ENCODE measurements at regions not wholly inside any gene's neighbourhood (a gene's known extent, or its start where the extent isn't known, plus 50 kb on each side); places are given as distances from the start of the nearest gene placed in this dataset.

DNA sequence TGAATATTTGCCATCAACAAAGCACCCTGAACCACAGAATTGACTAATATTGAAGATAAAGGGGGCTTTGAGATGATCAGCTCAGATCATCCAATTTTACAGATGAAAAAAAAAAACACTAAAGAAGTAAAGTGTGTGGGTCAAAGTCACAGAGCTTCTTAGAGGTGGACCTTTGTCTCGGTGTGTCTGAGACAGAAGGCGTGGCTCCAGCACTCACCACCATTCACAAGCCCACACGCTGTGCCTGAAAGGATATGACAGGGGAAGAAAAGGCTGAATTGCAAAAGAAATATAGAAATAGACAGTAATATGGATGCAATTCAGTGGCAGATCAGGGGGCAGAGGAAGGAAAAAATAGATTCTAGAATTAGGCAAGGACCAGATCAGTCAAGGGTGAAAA, 114.9 kb upstream of the PLXNA4 start:
- peaks cover 17% of the 10 kb centered on the region for H3K9me3 Mint-ChIP-seq
- no peak overlapping the region for H3K4me3 Mint-ChIP-seq
- ATAC-seq (no peak), DNase-seq (ENCODE audit: low spot score) (no peak)
- Histone ChIP-seq H2AFZ (no peak overlapping the region), H3K4me1 (ENCODE audit: insufficient read depth) (no peaks in the 10 kb centered on the region), H3K79me2 (replicated peaks; ENCODE audit: insufficient read depth) (no peaks in the 10 kb centered on the region), H3F3A (replicated peaks; ENCODE audit: low read depth) (no peaks in the 10 kb centered on the region), H3K4me3 (no peak overlapping the region), H3K9me2 (ENCODE audit: insufficient read depth) (peaks cover 19% of the 10 kb centered on the region; the same call in 1 of the 2 replicates), H3K27me3 (ENCODE audit: insufficient read depth) (no peaks in the 10 kb centered on the region), H3K27ac (ENCODE audit: low read depth) (no peak overlapping the region), H3K36me3 (ENCODE audit: insufficient read depth) (no peaks in the 10 kb centered on the region), H3K4me2 (no peak overlapping the region), H4K20me1 (replicated peaks; ENCODE audit: insufficient read depth) (no peaks in the 10 kb centered on the region)
- no peaks in the 10 kb centered on the region for H3K27me3 Mint-ChIP-seq (ENCODE audit: insufficient read depth, low read depth, poor library complexity)
- peaks cover 18% of the 10 kb centered on the region for H3K4me1 Mint-ChIP-seq
- no peak for TF ChIP-seq EZH2phosphoT487 (IDR thresholded peaks at IDR 0.05; ENCODE audit: unreplicated experiment)
- TF ChIP-seq ZNF331 (CRISPR knock-in tag; IDR thresholded peaks at IDR 0.05; ENCODE audit: low read depth) = no peak
- no peak for TF ChIP-seq POLR2AphosphoS5 (IDR thresholded peaks at IDR 0.05; ENCODE audit: low read depth)
- TF ChIP-seq JUNB (IDR thresholded peaks at IDR 0.05; ENCODE audit: unreplicated experiment) = no peak
- TF ChIP-seq, protein P1, sequence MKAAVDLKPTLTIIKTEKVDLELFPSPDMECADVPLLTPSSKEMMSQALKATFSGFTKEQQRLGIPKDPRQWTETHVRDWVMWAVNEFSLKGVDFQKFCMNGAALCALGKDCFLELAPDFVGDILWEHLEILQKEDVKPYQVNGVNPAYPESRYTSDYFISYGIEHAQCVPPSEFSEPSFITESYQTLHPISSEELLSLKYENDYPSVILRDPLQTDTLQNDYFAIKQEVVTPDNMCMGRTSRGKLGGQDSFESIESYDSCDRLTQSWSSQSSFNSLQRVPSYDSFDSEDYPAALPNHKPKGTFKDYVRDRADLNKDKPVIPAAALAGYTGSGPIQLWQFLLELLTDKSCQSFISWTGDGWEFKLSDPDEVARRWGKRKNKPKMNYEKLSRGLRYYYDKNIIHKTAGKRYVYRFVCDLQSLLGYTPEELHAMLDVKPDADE (IDR thresholded peaks at IDR 0.05) = no peak
- TF ChIP-seq, protein P2, sequence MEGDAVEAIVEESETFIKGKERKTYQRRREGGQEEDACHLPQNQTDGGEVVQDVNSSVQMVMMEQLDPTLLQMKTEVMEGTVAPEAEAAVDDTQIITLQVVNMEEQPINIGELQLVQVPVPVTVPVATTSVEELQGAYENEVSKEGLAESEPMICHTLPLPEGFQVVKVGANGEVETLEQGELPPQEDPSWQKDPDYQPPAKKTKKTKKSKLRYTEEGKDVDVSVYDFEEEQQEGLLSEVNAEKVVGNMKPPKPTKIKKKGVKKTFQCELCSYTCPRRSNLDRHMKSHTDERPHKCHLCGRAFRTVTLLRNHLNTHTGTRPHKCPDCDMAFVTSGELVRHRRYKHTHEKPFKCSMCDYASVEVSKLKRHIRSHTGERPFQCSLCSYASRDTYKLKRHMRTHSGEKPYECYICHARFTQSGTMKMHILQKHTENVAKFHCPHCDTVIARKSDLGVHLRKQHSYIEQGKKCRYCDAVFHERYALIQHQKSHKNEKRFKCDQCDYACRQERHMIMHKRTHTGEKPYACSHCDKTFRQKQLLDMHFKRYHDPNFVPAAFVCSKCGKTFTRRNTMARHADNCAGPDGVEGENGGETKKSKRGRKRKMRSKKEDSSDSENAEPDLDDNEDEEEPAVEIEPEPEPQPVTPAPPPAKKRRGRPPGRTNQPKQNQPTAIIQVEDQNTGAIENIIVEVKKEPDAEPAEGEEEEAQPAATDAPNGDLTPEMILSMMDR (conservative IDR thresholded peaks at IDR 0.05; ENCODE audit: low read depth in 2 of 2) = no peak
- TF ChIP-seq EZH2 (IDR thresholded peaks at IDR 0.05; ENCODE audit: low read depth, unreplicated experiment) = no peak
- TF ChIP-seq, protein P3, sequence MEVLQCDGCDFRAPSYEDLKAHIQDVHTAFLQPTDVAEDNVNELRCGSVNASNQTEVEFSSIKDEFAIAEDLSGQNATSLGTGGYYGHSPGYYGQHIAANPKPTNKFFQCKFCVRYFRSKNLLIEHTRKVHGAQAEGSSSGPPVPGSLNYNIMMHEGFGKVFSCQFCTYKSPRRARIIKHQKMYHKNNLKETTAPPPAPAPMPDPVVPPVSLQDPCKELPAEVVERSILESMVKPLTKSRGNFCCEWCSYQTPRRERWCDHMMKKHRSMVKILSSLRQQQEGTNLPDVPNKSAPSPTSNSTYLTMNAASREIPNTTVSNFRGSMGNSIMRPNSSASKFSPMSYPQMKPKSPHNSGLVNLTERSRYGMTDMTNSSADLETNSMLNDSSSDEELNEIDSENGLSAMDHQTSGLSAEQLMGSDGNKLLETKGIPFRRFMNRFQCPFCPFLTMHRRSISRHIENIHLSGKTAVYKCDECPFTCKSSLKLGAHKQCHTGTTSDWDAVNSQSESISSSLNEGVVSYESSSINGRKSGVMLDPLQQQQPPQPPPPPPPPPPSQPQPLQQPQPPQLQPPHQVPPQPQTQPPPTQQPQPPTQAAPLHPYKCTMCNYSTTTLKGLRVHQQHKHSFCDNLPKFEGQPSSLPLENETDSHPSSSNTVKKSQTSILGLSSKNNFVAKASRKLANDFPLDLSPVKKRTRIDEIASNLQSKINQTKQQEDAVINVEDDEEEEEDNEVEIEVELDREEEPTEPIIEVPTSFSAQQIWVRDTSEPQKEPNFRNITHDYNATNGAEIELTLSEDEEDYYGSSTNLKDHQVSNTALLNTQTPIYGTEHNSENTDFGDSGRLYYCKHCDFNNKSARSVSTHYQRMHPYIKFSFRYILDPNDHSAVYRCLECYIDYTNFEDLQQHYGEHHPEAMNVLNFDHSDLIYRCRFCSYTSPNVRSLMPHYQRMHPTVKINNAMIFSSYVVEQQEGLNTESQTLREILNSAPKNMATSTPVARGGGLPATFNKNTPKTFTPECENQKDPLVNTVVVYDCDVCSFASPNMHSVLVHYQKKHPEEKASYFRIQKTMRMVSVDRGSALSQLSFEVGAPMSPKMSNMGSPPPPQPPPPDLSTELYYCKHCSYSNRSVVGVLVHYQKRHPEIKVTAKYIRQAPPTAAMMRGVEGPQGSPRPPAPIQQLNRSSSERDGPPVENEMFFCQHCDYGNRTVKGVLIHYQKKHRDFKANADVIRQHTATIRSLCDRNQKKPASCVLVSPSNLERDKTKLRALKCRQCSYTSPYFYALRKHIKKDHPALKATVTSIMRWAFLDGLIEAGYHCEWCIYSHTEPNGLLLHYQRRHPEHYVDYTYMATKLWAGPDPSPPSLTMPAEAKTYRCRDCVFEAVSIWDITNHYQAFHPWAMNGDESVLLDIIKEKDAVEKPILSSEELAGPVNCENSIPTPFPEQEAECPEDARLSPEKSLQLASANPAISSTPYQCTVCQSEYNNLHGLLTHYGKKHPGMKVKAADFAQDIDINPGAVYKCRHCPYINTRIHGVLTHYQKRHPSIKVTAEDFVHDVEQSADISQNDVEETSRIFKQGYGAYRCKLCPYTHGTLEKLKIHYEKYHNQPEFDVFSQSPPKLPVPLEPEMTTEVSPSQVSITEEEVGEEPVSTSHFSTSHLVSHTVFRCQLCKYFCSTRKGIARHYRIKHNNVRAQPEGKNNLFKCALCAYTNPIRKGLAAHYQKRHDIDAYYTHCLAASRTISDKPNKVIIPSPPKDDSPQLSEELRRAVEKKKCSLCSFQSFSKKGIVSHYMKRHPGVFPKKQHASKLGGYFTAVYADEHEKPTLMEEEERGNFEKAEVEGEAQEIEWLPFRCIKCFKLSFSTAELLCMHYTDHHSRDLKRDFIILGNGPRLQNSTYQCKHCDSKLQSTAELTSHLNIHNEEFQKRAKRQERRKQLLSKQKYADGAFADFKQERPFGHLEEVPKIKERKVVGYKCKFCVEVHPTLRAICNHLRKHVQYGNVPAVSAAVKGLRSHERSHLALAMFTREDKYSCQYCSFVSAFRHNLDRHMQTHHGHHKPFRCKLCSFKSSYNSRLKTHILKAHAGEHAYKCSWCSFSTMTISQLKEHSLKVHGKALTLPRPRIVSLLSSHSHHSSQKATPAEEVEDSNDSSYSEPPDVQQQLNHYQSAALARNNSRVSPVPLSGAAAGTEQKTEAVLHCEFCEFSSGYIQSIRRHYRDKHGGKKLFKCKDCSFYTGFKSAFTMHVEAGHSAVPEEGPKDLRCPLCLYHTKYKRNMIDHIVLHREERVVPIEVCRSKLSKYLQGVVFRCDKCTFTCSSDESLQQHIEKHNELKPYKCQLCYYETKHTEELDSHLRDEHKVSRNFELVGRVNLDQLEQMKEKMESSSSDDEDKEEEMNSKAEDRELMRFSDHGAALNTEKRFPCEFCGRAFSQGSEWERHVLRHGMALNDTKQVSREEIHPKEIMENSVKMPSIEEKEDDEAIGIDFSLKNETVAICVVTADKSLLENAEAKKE (CRISPR knock-in tag; IDR thresholded peaks at IDR 0.05) = no peak
- TF ChIP-seq, protein P4, sequence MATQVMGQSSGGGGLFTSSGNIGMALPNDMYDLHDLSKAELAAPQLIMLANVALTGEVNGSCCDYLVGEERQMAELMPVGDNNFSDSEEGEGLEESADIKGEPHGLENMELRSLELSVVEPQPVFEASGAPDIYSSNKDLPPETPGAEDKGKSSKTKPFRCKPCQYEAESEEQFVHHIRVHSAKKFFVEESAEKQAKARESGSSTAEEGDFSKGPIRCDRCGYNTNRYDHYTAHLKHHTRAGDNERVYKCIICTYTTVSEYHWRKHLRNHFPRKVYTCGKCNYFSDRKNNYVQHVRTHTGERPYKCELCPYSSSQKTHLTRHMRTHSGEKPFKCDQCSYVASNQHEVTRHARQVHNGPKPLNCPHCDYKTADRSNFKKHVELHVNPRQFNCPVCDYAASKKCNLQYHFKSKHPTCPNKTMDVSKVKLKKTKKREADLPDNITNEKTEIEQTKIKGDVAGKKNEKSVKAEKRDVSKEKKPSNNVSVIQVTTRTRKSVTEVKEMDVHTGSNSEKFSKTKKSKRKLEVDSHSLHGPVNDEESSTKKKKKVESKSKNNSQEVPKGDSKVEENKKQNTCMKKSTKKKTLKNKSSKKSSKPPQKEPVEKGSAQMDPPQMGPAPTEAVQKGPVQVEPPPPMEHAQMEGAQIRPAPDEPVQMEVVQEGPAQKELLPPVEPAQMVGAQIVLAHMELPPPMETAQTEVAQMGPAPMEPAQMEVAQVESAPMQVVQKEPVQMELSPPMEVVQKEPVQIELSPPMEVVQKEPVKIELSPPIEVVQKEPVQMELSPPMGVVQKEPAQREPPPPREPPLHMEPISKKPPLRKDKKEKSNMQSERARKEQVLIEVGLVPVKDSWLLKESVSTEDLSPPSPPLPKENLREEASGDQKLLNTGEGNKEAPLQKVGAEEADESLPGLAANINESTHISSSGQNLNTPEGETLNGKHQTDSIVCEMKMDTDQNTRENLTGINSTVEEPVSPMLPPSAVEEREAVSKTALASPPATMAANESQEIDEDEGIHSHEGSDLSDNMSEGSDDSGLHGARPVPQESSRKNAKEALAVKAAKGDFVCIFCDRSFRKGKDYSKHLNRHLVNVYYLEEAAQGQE (IDR thresholded peaks at IDR 0.05; ENCODE audit: unreplicated experiment) = no peak
- TF ChIP-seq CREB1 (CRISPR knock-in tag; IDR thresholded peaks at IDR 0.05; ENCODE audit: low read depth) = no peak
- no peak for TF ChIP-seq NANOG (IDR thresholded peaks at IDR 0.05; ENCODE audit: borderline replicate concordance)
- no peak for TF ChIP-seq STAT1 (IDR thresholded peaks at IDR 0.05; ENCODE audit: unreplicated experiment)
- no peak for TF ChIP-seq ZNF114 (CRISPR knock-in tag; IDR thresholded peaks at IDR 0.05)
- peaks cover 15% of the 10 kb centered on the region for H3K36me3 Mint-ChIP-seq (ENCODE audit: low read depth)
- H3K27ac Mint-ChIP-seq = no peak overlapping the region

Measured in GM23338 (cell line).